SKM-1 treated with dmso at 0.1 percent for 144 hours (cell line): ENCODE measurements at regions not wholly inside any gene's neighbourhood (a gene's known extent, or its start where the extent isn't known, plus 50 kb on each side); places are given as distances from the start of the nearest gene placed in this dataset.
"Not testable (repeated sequence)": the region's sequence is repeated elsewhere in the genome, so short reads cannot be mapped to it uniquely, and the experiment has no call there.

Experiments used
- DNase-seq: peaks from one replicate; lab custom pipeline; 2025; ENCODE audit not compliant: unreplicated experiment; lab: John Stamatoyannopoulos, UW

DNA sequence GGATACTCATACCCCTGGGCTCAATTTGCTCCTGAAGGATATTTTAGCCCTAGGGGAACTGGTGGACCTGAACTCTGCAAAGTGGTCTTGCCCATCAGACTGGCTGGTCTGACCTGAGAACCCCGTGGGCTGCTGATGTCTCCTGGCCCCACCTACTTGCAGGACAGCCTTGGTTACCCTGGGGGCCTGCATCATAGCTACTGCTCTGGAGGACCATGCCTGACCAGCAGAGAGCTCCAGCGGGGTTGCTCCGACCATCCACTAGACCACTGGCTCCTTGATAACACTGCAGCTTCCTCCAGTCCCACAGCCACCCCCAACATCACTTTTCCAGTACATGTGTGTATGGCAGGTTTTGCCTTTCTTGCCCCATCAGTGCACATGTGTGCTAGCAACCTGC, 331.6 kb upstream of the BRINP3 start:
- DNase-seq: no peak

DNA sequence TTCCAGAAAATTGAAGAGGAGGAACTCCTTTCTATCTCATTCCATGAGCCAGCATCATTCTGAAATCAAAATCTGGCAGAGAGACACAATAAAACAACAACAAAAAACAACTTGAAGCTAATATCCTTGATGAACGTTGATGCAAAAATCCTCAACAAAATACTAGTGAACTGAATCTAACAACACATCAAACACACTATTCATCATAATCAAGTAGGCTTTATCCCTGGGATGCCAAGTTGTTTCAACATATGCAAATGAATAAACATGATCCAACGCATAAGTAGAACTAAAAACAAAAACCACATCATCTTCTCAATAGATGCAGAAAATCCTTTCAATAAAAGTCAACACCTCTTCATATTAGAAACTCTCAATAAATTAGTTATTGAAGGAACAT, 335.3 kb upstream of the BRINP3 start:
- DNase-seq: no peak

DNA sequence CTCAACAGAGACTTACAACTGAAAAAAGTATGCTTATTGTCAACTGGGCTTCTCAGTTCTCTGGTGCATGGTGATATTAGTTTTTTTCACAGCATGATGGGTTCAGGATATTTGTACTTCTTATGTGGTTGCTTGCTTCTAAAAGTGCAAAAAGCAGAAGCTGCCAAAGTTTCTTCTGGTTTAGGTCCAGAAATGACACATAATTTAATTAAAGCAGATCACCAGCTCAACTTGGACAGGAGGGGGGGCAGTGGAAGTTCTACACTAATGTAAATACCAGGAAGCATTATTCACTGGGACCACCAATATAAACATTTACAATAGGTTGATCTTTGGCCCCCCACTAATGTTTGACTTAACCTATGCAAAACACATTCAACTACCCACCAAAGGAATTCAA, 354.8 kb upstream of the BRINP3 start:
- DNase-seq: no peak

DNA sequence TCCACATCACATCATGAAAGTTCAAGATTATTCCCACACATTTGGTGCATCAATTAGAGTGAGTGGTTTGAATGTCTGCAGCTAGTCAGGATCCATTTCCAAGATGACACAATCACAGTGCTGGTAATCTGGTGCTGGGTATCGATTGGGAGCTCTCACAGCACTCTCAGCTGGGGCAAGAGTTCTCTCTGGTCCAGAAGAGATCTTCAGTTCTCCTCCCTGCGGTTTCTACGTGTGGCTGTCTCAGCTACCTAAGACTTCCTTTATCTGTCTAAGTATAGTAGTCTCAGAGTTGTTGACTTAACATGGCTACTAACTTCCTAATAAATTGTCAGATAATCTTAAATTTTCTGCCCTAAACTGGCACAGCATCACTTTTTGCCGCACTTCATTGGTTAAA, 358.0 kb upstream of the BRINP3 start:
- DNase-seq: no peak

DNA sequence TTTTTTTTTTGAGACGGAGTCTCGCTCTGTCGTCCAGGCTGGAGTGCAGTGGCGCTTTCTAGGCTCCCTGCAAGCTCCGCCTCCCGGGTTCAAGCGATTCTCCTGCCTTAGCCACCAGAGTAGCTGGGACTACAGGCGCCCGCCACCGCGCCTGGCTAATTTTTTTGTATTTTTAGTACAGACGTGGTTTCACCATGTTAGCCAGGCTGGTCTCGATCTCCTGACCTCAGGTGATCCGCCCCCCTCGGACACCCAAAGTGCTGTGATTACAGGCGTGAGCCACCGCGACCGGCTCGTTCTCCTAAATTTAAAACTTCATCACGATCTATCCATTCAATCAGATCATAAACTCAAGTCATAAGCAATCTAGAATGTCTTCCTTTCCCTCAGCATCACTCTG, 359.5 kb upstream of the BRINP3 start:
- DNase-seq: not testable (repeated sequence)

DNA sequence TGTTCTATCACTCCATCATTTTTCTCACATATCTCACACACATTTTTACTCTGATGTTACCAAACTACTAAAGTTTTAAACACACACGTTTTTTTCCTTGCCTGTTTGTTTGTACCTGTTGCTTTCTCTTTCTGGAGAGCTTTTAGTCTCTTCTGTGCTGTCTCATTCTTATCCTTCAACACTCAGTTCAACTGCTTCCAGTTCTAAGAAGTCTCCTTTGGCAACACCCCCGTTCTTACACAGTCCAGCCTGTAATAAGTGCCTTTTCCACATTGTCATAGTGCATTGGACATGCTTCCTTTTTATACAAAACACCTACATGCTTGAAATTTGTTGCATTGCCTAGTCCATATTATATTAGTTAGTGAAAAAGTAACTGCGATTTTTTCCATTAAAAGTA, 360.2 kb upstream of the BRINP3 start:
- no peak for DNase-seq

DNA sequence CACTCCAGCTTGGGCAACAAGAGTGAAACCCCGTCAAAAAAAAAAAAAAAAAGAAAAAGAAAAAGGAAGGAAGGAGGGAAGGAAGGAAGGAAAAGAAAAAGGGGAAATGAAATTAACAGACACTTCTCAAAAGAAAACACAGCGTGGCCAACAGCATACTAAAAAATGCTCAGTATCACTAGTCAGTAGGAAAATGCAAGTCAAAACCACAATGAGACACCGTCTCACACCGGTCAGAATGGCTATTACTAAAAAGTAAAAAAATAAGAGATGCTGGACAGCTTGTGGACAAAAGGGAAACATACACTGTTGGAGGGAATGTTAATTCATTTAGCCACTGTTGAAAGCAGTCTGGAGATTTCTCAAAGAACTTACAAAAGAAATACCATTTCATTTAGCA, 369.5 kb upstream of the BRINP3 start:
- no peak for DNase-seq

DNA sequence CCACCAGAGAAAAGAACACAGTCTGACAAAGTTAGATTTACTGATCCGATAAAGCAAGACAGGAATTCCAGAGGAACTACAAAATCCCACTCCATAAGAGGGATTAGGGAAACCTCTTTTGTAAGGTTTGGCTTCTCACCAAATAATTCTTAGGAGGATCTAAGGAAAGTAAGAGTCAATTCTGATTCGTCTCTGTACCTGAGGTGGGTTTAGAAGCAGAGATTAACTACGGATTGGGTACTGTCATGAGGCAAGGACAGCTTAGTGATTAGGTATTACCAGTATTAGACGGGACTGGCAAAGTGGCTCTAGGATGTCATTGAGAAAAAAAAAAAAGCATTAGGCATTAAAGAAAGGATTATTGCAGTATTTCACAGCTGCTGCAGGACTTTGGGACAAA, 371.7 kb upstream of the BRINP3 start:
- no peak for DNase-seq

DNA sequence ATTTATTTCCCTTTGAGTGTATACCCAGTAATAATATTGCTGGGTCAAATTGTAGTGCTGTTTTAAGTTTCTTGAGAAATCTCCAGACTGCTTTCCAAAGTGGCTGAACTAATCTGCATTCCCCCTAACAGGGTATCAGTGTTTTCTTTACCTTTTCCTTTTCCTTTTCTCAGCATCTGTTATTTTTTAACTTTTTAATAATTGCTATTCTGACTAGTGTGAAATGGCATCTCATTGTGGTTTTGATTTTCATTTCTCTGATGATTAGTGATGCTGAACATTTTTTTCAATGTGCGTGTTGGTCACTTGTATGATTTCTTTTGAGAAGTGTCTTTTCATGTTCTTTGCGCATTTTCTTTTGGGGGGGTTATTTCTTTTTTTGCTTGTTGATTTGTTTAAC, 374.9 kb upstream of the BRINP3 start:
- no peak for DNase-seq

DNA sequence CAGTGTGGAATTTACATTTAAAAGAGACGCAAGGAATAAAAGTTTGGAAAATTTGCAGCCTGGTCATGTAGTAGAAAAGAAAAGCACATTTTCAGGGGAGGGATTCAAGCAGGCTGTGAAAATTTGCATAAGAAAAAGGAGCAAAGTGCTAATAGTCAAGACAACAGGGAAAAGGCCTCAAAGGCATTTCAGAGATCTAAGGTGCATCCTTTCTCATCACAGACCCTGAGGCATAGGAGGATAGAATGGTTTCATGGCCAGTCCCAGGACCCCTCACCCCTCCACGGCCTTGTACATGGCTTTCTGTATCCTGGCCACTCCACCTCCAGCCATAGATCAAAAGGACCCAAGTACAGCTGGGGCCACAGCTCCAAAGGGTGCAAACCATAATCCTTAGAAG, 380.5 kb upstream of the BRINP3 start:
- DNase-seq: no peak

DNA sequence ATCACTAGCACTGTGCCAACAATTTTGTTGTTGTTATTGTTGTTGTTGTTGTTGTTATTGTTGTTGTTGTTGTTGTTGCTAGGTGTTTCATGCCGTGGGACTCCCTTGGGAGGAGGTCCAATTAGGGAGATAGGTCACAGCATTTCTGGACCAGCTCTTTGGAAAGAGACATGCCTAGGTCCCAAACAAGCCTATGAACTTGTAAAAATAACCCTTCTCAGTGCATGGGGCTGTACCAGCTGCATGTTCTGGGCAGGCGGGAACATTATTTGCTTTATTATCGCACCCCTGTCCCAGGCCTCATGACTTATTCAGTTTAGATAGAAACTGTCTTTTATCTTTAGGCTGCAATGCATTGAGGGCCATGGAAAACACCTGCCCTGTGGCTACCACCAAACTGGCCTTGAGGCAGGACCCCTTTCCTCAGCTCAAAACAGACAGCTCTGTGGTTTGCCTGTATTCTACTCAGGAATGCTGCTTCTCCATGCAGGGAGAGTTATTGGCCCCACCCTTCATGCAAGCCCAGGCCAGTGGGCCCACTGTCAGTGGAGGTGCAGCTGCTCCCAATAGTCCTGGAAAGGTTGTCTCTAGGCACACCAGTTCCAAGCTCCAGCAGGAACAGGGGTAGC, 386.5 kb upstream of the BRINP3 start:
- DNase-seq: no peak

DNA sequence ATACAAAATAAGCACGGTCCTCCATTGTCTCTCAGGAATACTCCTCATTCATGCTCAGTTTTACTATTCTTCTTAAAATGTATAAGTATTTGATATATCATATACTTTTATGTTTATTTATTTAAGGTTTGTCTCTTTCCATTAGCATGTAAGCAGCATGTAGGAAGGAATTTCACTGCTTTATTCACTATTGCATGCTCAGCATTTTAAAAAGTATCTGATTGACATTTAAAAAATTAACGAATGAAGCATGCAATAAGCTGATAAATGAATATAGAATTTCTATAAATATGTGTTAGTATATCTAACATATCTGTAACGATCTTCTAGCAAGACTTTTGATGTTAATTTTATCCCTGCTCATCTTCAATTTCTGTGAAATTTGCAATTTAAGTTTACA, 402.7 kb upstream of the BRINP3 start:
- DNase-seq: no peak

DNA sequence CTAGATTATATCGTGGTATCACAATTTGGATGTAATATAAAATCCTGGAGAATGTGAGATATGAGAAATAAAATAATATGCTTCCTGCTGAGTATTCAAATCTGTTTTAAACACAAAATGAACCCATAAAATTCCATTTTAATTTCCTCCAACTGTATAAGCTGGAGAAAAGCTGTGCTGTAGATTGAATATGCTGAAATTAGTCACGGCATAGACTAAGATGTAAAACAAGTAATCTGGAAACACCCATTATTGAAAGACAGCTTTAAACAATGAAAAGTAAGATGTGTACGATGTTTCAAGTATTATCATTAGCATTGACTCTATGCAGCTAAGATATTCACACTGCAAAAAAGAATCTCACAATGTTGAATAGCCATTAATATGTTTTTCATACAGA, 403.4 kb upstream of the BRINP3 start:
- no peak for DNase-seq

DNA sequence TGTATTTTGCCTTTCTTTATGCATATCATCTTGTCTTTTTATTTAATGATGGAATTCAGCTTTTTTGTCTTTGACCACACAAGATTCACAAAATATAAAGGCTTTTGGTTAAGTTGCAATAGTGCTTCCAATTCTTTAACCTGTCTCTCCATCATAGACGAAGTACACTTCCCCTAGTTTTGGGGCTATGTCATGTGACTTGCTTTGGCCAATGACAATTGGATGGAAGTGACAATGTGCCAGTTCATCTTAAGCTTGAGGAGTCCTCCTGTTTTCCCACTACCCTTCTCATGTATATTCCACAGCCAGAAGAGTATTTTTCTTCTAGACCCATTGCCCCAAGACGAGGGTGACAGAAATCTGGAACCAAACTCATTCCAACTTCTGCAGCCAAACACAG, 419.6 kb upstream of the BRINP3 start:
- no peak for DNase-seq

DNA sequence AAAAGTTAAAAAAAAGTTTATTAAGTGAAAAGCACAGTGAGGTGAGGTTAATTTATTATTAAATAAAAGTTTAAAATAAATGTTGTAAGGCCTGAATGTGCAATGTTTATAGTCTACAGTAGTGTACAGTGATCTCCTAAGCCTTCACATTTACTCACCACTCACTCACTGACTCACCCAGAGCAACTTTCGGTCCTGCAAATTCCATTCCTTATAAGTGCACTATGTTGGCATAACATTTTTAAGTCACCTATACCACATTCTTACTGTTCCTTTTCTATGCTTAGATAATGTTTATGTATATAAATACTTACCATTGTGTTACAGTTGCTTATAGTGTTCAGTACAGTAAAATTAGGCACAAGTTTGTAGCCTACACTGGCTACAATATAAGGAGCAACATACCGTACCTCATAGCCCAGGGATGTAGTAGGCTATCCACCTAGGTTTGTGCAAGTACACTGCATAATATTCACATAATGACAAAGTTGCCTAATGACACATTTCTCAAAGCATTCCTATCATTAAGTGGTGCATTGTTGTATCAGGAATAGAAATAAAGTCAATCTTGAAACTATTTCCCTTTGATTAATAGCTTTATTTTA, 426.5 kb upstream of the BRINP3 start:
- no peak for DNase-seq

DNA sequence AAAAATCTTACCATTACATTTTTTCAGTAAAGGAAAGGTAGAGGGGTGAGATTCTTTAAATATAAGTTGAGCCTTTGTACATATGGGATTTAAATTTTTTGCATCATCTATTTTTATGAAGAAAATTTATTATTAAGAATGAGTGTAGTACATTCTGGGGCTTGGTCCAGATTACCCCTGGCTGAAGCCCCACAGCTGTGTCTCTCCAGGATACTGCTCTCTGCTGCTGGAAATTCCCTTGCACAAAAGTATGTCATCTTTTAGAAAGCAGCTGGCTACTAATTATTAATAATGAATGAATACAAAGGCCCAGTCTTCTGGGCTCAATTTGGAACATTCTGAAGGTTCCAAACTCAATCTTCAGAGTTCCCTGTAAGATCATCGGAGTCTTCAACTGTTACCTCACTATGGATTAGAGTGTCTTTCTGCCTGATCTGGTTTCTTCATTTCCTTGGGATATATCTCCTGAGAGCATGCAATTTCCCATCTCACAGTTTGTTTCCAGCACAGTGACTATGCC, 428.6 kb upstream of the BRINP3 start:
- DNase-seq: no peak

DNA sequence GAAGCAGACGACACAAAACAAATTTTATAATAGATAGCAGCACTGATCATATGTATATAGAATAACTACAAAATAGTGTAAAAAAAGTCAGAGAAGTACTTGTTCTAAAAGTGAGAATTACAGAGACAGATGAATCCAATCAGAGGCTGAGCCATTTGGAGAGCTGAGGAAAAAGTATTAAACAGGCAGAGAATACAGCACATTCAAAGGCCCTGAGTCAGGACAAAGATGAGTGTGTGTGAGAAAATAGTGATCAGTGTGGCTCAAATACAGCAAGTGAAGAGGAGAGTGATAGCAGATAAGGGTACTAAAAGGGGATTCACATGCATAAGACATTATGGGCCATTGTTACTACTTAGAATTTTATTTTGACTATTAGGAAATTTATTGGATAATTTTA, 430.6 kb upstream of the BRINP3 start:
- DNase-seq: no peak

DNA sequence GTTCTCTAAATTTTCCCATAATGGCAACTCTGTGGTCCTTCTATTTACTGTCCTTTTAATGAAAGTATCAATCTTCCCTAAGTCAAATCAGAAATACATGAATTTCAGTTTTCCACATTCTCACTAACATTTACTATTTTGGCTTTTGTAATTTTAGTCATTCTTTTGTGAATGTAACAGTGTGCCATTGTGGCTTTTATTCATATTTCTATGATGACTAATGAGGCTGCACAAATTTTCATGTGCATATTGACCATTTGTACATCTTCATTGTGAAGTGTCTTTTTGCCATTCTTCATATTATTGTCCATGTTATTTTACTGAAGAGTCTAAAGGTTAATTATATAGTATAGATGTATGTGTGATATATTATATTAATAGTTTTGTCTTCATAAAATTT, 431.0 kb upstream of the BRINP3 start:
- DNase-seq: no peak

DNA sequence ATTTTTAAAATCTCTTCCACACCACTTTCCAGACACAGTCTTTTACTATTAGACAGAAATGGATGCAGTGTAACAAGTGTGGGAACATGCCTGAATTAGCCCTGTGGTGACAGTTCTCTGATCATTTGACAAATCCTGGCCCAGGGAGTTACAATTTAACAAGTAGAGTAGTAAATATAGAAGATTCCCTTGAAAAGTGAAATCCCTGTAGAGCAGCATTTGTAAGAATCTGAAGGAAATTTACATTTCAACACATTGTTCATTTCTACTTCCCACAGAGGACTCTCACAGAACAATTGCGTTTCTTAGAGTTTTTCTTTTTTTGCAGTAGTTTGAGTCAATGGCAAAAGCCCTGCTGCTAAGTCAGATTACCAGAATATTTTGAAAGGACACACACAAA, 458.3 kb upstream of the BRINP3 start:
- DNase-seq: no peak

DNA sequence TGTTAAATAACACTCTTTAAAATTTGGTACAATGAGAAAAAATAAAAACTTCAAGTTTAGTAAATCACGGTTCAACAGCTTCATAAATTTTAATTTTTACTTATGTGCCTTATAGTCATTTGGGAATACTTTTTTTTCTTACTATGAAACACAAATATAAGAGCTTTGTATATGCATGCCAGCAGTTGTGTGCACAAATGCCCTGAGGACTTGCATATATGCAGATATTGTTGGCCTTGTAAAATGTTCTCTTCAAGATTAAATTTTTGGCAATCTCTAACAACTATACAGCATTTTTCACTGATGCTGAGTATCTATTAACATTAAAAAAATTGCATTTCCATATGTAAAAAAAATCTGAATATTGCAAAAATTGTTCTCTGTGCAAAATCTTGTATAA, 458.7 kb upstream of the BRINP3 start:
- no peak for DNase-seq

DNA sequence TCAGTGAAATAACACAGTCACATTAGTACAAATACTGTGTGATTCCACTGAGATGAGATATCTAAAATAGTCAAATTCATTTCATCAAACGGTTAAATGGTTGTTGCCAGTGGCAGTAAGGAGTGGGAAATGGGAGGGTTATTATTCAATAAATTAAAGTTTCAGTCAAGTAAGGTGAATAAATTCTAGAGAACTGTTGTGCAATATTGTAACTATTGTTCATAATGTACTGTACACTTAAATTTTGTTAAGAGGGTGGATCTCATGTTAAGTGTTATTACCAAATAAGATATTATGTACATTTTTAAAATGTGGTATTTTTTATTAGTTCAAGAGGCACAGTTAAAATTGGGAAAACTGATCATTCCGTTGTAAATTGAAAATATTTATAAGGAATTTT, 463.3 kb upstream of the BRINP3 start:
- no peak for DNase-seq

DNA sequence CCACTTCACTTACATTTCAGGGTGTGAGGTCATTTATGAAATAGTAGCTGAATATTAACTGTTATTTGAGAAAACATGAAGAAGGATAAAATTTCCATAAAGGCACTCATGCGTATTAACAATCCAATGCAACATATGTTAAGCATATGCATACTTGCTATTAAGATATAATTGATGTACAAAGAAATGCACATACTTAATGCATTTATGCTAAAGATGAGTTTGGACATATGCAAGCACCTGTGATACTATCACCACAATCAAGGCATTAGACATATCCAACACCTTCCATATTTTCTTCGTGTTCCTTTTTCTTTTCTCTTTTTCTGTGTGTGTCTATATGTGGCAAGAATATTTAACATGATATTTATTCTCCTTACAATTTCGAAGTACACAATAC, 464.8 kb upstream of the BRINP3 start:
- no peak for DNase-seq

DNA sequence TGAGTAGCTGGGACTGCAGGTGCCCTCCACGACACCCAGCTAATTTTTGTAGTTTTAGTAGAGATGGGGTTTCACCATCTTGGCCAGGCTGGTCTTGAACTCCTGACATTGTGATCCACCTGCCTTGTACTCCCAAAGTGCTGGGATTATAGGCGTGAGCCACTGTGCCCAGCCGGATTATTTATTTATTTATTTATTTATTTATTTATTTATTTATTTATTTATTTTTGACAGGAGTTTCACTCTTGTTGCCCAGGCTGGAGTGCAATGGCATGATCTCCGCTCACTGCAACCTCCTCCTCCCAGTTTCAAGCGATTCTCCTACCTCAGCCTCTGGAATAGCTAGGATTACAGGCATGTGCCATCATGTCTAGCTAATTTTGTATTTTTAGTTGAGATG, 466.1 kb upstream of the BRINP3 start:
- DNase-seq: not testable (repeated sequence)
